ENCODE measurements at regions not wholly inside any gene's neighbourhood (a gene's known extent, or its start where the extent isn't known, plus 50 kb on each side); places are given as distances from the start of the nearest gene placed in this dataset.
"Not testable (repeated sequence)": the region's sequence is repeated elsewhere in the genome, so short reads cannot be mapped to it uniquely, and the experiment has no call there.

- Histone ChIP-seq H3K36me3 (no peaks in the 10 kb centered on the region), H3K9me3 (peaks cover 0 to 3% of the 10 kb centered on the region in 2 donors), H3K4me1 (no peaks in the 10 kb centered on the region), H3K27me3 (no peaks in the 10 kb centered on the region), H3K4me3 (no peak overlapping the region), H3K27ac (no peak overlapping the region)
- in situ Hi-C loops (cut with MboI; ENCODE audit: low pct_ligation_motif_present in 1 of 4, low pct_unique_long_range_greater_than_20kb in 1 of 4, low sequenced_read_pairs in 3 of 4): no loop called here
- WGBS, 2 donors (ENCODE audit: low coverage in 1 of 2): 60 to 79% methylated on average over 3 of the region's 3 CpGs
- TF ChIP-seq EP300 (IDR thresholded peaks at IDR 0.05; ENCODE audit: low read depth): no peak
- TF ChIP-seq POLR2A (IDR thresholded peaks at IDR 0.05): no peak
- no peak for TF ChIP-seq POLR2AphosphoS5 (IDR thresholded peaks at IDR 0.05)
- TF ChIP-seq CTCF (IDR thresholded peaks at IDR 0.05): no peak
- no peak for DNase-seq
- intact Hi-C loops (cut with DNase I; ENCODE audit: low total_unique reads): no loop called here
These were observed 1108.1 kb upstream of the CNTN5 start for GRCh38 chr11:97912629-97913028.

GRCh38 chr11:97922933-97923332, 1097.8 kb upstream of the CNTN5 start:
- H3K4me3 ChIP-seq; H3K27me3 ChIP-seq; DNase-seq; intact Hi-C loops (cut with DNase I; ENCODE audit: low total_unique reads); H3K9me3 ChIP-seq; H3K36me3 ChIP-seq; H3K4me1 ChIP-seq; in situ Hi-C loops (cut with MboI; ENCODE audit: low pct_ligation_motif_present in 1 of 4, low pct_unique_long_range_greater_than_20kb in 1 of 4, low sequenced_read_pairs in 3 of 4); H3K27ac ChIP-seq: not testable (repeated sequence)
- 85 to 87% methylated on average over 4 to 10 of the region's 10 CpGs for WGBS, 2 donors (ENCODE audit: low coverage in 1 of 2)

- 66 to 71% methylated on average over 5 of the region's 5 CpGs for WGBS, 2 donors (ENCODE audit: low coverage in 1 of 2)
- H3K4me1 ChIP-seq: no peaks in the 10 kb centered on the region
- intact Hi-C loops (cut with DNase I; ENCODE audit: low total_unique reads) (no loop called here), in situ Hi-C loops (cut with MboI; ENCODE audit: low pct_ligation_motif_present in 1 of 4, low pct_unique_long_range_greater_than_20kb in 1 of 4, low sequenced_read_pairs in 3 of 4) (no loop called here)
- H3K4me3 ChIP-seq: no peak overlapping the region
- TF ChIP-seq POLR2AphosphoS5 (IDR thresholded peaks at IDR 0.05) (no peak), EP300 (IDR thresholded peaks at IDR 0.05; ENCODE audit: low read depth) (no peak), POLR2A (IDR thresholded peaks at IDR 0.05) (no peak), CTCF (IDR thresholded peaks at IDR 0.05) (no peak)
- H3K27ac ChIP-seq: no peak overlapping the region
- peaks cover 0 to 4% of the 10 kb centered on the region in 2 donors for H3K9me3 ChIP-seq
- H3K27me3 ChIP-seq: no peaks in the 10 kb centered on the region
- no peak for DNase-seq
- H3K36me3 ChIP-seq: no peaks in the 10 kb centered on the region
These were observed 1086.1 kb upstream of the CNTN5 start for GRCh38 chr11:97934572-97935208.

GRCh38 chr11:97937501-97937900, 1083.2 kb upstream of the CNTN5 start:
- Histone ChIP-seq H3K4me1 (no peaks in the 10 kb centered on the region), H3K36me3 (no peaks in the 10 kb centered on the region), H3K4me3 (no peak overlapping the region), H3K27ac (no peak overlapping the region), H3K9me3 (peaks cover 0 to 4% of the 10 kb centered on the region in 2 donors), H3K27me3 (no peaks in the 10 kb centered on the region)
- no peak for DNase-seq
- no peak for TF ChIP-seq CTCF (IDR thresholded peaks at IDR 0.05)
- no peak for TF ChIP-seq POLR2AphosphoS5 (IDR thresholded peaks at IDR 0.05)
- no peak for TF ChIP-seq POLR2A (IDR thresholded peaks at IDR 0.05)
- no peak for TF ChIP-seq EP300 (IDR thresholded peaks at IDR 0.05; ENCODE audit: low read depth)
- in situ Hi-C loops (cut with MboI; ENCODE audit: low pct_ligation_motif_present in 1 of 4, low pct_unique_long_range_greater_than_20kb in 1 of 4, low sequenced_read_pairs in 3 of 4): no loop called here
- WGBS, 2 donors (ENCODE audit: low coverage in 1 of 2): 84 to 96% methylated on average over 3 of the region's 3 CpGs
- intact Hi-C loops (cut with DNase I; ENCODE audit: low total_unique reads): no loop called here

GRCh38 chr11:97938789-97939188, 1082.0 kb upstream of the CNTN5 start:
- intact Hi-C loops (cut with DNase I; ENCODE audit: low total_unique reads) (no loop called here), in situ Hi-C loops (cut with MboI; ENCODE audit: low pct_ligation_motif_present in 1 of 4, low pct_unique_long_range_greater_than_20kb in 1 of 4, low sequenced_read_pairs in 3 of 4) (no loop called here)
- H3K4me3 ChIP-seq: no peak overlapping the region
- H3K9me3 ChIP-seq: peaks cover 0 to 4% of the 10 kb centered on the region in 2 donors
- WGBS, 2 donors (ENCODE audit: low coverage in 1 of 2): 65 to 83% methylated on average over 2 of the region's 2 CpGs
- TF ChIP-seq POLR2A (IDR thresholded peaks at IDR 0.05) (no peak), POLR2AphosphoS5 (IDR thresholded peaks at IDR 0.05) (no peak), EP300 (IDR thresholded peaks at IDR 0.05; ENCODE audit: low read depth) (no peak), CTCF (IDR thresholded peaks at IDR 0.05) (no peak)
- H3K27ac ChIP-seq: no peak overlapping the region
- H3K36me3 ChIP-seq: no peaks in the 10 kb centered on the region
- H3K27me3 ChIP-seq: no peaks in the 10 kb centered on the region
- no peaks in the 10 kb centered on the region for H3K4me1 ChIP-seq
- no peak for DNase-seq
